MM.1S (cell line): ENCODE measurements at regions not wholly inside any gene's neighbourhood (a gene's known extent, or its start where the extent isn't known, plus 50 kb on each side); places are given as distances from the start of the nearest gene placed in this dataset.

Source experiments
- DNase-seq: peaks from one replicate; pipeline ENCODE4 v3.0.0-alpha.2; 2015
- H2AFZ ChIP-seq: fragments of 300-600 bp; sonication (generic); 2 replicates; pipeline ENCODE4 v1.6.0; 2016; ENCODE audit warnings: antibody characterized with exemption, low read length
- H3F3A ChIP-seq: fragments of 300-600 bp; sonication (generic); 2 replicates; pipeline ENCODE4 v1.6.1; 2016; ENCODE audit warnings: mild to moderate bottlenecking, antibody characterized with exemption, low read length, moderate library complexity, mixed read lengths; ENCODE audit not compliant: insufficient read depth
- H3K27ac ChIP-seq: fragments of 300-600 bp; sonication (generic); 2 replicates; pipeline ENCODE4 v1.5.1; 2016; ENCODE audit warnings: mild to moderate bottlenecking, low read length
- H3K27me3 ChIP-seq: fragments of 300-600 bp; sonication (generic); replicated peaks from 2 replicates; pipeline ENCODE4 v1.6.0; 2016; ENCODE audit warnings: low read length; ENCODE audit not compliant: insufficient read depth
- H3K36me3 ChIP-seq: fragments of 300-600 bp; sonication (generic); replicated peaks from 2 replicates; pipeline ENCODE4 v1.6.1; 2016; ENCODE audit warnings: mild to moderate bottlenecking, low read length, mixed read lengths; ENCODE audit not compliant: insufficient read depth
- H3K4me1 ChIP-seq: fragments of 300-600 bp; sonication (generic); 2 replicates; pipeline ENCODE4 v1.6.1; 2016; ENCODE audit warnings: low read length, mixed read lengths
- H3K4me2 ChIP-seq: fragments of 300-600 bp; sonication (generic); 2 replicates; pipeline ENCODE4 v1.6.0; 2016; ENCODE audit warnings: low read depth, low read length
- H3K4me3 ChIP-seq: fragments of 300-600 bp; sonication (generic); 2 replicates; pipeline ENCODE4 v1.5.1; 2016; ENCODE audit warnings: low read length, mixed read lengths
- H3K79me2 ChIP-seq: fragments of 300-600 bp; sonication (generic); 2 replicates; pipeline ENCODE4 v1.6.1; 2016; ENCODE audit warnings: mixed run types, low read length, mixed read lengths
- H3K9ac ChIP-seq: fragments of 300-600 bp; sonication (generic); 2 replicates; pipeline ENCODE4 v1.6.1; 2016; ENCODE audit warnings: low read length, mixed read lengths
- H3K9me2 ChIP-seq: fragments of 300-600 bp; sonication (generic); replicated peaks from 2 replicates; pipeline ENCODE4 v1.6.1; 2016; ENCODE audit warnings: mild to moderate bottlenecking, low read length, mixed read lengths; ENCODE audit not compliant: insufficient read depth
- H3K9me3 ChIP-seq: fragments of 300-600 bp; sonication (generic); replicated peaks from 2 replicates; pipeline ENCODE4 v1.6.1; 2016; ENCODE audit warnings: mild to moderate bottlenecking, low read length, mixed read lengths; ENCODE audit not compliant: insufficient read depth
- H4K20me1 ChIP-seq: fragments of 300-600 bp; sonication (generic); 2 replicates; pipeline ENCODE4 v1.6.1; 2016; ENCODE audit warnings: mild to moderate bottlenecking, low read length, moderate library complexity, mixed read lengths; ENCODE audit not compliant: insufficient read depth
- EZH2 ChIP-seq: fragments of 300-600 bp; sonication (generic); optimal IDR thresholded peaks from 2 replicates; pipeline ENCODE3; 2017; ENCODE audit warnings: low read depth, mild to moderate bottlenecking, antibody characterized with exemption, low read length, mixed read lengths
- EZH2phosphoT487 ChIP-seq: fragments of 300-600 bp; sonication (generic); IDR thresholded peaks from 2 replicates; pipeline ENCODE4 v1.6.1; 2018; ENCODE audit warnings: antibody characterized with exemption, low read length
- TF ChIP-seq, protein P1 (sequence below): fragments of 300-600 bp; sonication (generic); IDR thresholded peaks from 2 replicates; pipeline ENCODE4 v1.5.1; 2016; ENCODE audit warnings: antibody characterized with exemption, low read length, mixed read lengths

DNA sequence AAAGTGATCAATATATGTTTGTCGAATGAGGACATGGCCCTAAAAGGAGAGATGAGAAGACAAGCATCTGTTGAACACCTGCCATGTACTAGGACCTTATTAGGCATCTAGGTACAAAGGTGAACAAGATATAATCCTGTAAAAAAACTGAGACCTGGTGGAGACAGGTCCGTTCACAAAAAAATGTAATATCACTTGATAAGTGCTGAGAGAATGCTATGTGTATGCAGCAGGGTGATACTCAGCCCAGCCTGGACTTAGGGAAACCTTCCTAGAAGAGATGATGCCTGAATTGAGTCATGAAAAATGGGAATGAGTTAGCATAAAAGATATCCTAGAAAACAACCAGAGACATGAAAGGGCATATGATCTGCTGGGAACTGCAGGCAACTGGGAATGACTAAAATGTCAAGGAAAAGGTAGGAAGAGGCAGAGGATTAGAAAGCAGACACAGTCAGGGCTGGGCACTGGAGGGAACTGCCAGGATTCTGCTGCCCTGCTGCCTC lies 108.5 kb downstream of the ADRB2 start:
- Histone ChIP-seq H3K4me3 (no peak overlapping the region), H3K27me3 (no peaks in the 10 kb centered on the region), H3K27ac (no peak overlapping the region), H4K20me1 (no peaks in the 10 kb centered on the region), H3K79me2 (no peaks in the 10 kb centered on the region), H3K9ac (no peak overlapping the region), H3K9me2 (no peaks in the 10 kb centered on the region), H3K9me3 (no peaks in the 10 kb centered on the region), H2AFZ (no peak overlapping the region), H3K4me1 (no peaks in the 10 kb centered on the region), H3K36me3 (no peaks in the 10 kb centered on the region), H3F3A (no peaks in the 10 kb centered on the region), H3K4me2 (no peak overlapping the region)
- no peak for DNase-seq
- TF ChIP-seq, protein P1, sequence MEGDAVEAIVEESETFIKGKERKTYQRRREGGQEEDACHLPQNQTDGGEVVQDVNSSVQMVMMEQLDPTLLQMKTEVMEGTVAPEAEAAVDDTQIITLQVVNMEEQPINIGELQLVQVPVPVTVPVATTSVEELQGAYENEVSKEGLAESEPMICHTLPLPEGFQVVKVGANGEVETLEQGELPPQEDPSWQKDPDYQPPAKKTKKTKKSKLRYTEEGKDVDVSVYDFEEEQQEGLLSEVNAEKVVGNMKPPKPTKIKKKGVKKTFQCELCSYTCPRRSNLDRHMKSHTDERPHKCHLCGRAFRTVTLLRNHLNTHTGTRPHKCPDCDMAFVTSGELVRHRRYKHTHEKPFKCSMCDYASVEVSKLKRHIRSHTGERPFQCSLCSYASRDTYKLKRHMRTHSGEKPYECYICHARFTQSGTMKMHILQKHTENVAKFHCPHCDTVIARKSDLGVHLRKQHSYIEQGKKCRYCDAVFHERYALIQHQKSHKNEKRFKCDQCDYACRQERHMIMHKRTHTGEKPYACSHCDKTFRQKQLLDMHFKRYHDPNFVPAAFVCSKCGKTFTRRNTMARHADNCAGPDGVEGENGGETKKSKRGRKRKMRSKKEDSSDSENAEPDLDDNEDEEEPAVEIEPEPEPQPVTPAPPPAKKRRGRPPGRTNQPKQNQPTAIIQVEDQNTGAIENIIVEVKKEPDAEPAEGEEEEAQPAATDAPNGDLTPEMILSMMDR = no peak
- TF ChIP-seq EZH2phosphoT487 = no peak
- no peak for TF ChIP-seq EZH2

DNA sequence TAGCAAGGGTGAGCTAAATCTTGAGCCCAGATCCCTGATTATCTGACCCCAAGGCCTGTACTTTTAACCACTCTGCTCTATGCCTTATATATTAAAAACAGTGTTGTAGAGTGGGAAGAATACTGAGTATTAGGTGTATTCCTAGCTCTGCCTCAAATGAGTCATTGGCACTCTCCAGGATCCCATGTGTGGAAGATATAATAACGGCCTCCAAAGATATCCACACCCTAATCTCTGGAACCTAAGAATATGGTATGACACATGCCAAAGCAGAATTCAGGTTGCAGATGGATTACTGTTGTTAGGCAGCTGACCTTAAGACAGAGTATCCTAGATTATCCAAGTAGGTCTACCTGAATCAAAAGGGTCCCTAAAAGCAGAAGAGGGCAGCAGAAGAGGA lies 110.8 kb downstream of the ADRB2 start:
- Histone ChIP-seq H3K9ac (no peak overlapping the region), H2AFZ (no peak overlapping the region), H3K9me3 (no peaks in the 10 kb centered on the region), H3K27ac (no peak overlapping the region), H3K9me2 (no peaks in the 10 kb centered on the region), H3K4me1 (no peaks in the 10 kb centered on the region), H3K4me2 (no peak overlapping the region), H3K4me3 (no peak overlapping the region), H3K36me3 (no peaks in the 10 kb centered on the region), H3F3A (no peaks in the 10 kb centered on the region), H4K20me1 (no peaks in the 10 kb centered on the region), H3K79me2 (no peaks in the 10 kb centered on the region), H3K27me3 (no peaks in the 10 kb centered on the region)
- no peak for DNase-seq
- no peak for TF ChIP-seq EZH2
- TF ChIP-seq EZH2phosphoT487 = no peak
- TF ChIP-seq, protein P1 = no peak

DNA sequence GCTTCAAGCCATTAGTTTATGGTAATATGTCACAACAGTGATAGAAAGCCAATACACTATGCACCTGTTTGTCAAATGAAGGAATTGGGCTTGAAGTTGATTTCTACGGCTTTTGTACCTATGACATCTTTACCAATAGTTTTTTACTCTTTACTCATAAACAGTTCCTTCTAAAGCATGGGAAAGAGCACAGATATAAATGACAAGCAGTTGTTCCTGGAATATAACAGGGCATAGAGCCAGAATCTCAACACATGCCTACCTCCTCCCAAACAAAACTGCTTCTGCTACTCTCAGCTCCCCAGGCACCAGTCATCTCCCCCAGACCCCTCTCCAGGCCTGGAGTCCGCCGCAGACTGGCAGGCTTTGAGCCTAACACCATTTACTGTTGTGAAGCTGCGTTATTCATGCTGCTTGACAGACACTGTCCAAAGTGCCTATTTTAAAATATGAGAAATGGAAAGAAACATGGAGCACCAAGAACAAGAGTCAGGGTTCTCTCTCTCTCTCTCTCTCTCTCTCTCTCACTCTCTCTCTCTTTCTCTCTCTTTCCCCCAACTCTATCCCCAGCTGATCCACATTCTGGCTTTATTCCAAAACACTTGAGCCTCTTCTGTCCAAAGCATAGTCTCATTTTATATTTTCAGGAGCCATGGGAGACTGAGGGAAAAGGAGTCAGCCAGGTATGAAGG lies 111.6 kb downstream of the ADRB2 start:
- no peak for DNase-seq
- Histone ChIP-seq H3K4me3 (no peak overlapping the region), H3K9me3 (no peaks in the 10 kb centered on the region), H3K36me3 (no peaks in the 10 kb centered on the region), H3K9me2 (no peaks in the 10 kb centered on the region), H3K79me2 (no peaks in the 10 kb centered on the region), H3K27me3 (no peaks in the 10 kb centered on the region), H3K4me1 (no peaks in the 10 kb centered on the region), H3K4me2 (no peak overlapping the region), H4K20me1 (no peaks in the 10 kb centered on the region), H3F3A (no peaks in the 10 kb centered on the region), H3K9ac (no peak overlapping the region), H3K27ac (no peak overlapping the region), H2AFZ (no peak overlapping the region)
- TF ChIP-seq, protein P1 = no peak
- no peak for TF ChIP-seq EZH2
- no peak for TF ChIP-seq EZH2phosphoT487
